D721Med (cell line): ENCODE measurements at regions not wholly inside any gene's neighbourhood (a gene's known extent, or its start where the extent isn't known, plus 50 kb on each side); places are given as distances from the start of the nearest gene placed in this dataset.

Experiments
- DNase-seq: peaks from one replicate; pipeline ENCODE4 v3.0.0; 2011; ENCODE audit warnings: low spot score; ENCODE audit not compliant: insufficient read length
- FAIRE-seq: peaks from 2 replicates; lab custom pipeline; 2011; peaks lifted over from hg19 to GRCh38; lab: Jason Lieb, UNC
- TF ChIP-seq, protein P1 (sequence below): IDR thresholded peaks from 2 replicates; pipeline ENCODE4 v1.5.1; 2012; ENCODE audit warnings: mild to moderate bottlenecking, control low read depth; ENCODE audit not compliant: insufficient read depth; ENCODE audit errors: missing control alignments

GRCh38 chr4:46684041-46684440 is 225.0 kb downstream of the COX7B2 start:
- DNase-seq (no peak), FAIRE-seq (no peak)
- TF ChIP-seq, protein P1, sequence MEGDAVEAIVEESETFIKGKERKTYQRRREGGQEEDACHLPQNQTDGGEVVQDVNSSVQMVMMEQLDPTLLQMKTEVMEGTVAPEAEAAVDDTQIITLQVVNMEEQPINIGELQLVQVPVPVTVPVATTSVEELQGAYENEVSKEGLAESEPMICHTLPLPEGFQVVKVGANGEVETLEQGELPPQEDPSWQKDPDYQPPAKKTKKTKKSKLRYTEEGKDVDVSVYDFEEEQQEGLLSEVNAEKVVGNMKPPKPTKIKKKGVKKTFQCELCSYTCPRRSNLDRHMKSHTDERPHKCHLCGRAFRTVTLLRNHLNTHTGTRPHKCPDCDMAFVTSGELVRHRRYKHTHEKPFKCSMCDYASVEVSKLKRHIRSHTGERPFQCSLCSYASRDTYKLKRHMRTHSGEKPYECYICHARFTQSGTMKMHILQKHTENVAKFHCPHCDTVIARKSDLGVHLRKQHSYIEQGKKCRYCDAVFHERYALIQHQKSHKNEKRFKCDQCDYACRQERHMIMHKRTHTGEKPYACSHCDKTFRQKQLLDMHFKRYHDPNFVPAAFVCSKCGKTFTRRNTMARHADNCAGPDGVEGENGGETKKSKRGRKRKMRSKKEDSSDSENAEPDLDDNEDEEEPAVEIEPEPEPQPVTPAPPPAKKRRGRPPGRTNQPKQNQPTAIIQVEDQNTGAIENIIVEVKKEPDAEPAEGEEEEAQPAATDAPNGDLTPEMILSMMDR = no peak

GRCh38 chr4:46676364-46676763 is 232.7 kb downstream of the COX7B2 start:
- TF ChIP-seq, protein P1 = no peak
- DNase-seq = no peak
- FAIRE-seq = no peak

GRCh38 chr4:46674326-46674725 is 234.7 kb downstream of the COX7B2 start:
- DNase-seq = no peak
- TF ChIP-seq, protein P1 = no peak
- FAIRE-seq = no peak

DNA sequence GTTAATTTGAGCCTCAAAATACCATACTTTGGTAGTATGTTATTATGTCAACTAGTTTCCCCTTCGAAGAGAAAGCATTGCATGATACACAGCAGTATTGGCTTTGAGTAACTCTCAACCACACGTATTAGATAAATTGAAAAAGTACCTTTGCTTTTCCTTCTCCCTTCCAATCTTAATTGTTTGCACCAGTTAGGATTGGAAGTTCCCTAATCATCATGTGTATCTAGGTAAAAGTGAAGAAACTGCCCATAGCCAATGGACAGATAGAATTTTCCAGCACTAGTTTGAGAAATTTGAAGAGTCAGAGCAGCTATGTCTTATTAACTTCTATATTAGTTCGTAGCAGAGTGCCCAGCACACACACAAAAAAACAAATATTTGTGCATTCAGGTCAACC is 241.3 kb downstream of the COX7B2 start:
- no peak for FAIRE-seq
- TF ChIP-seq, protein P1 = no peak
- no peak for DNase-seq

DNA sequence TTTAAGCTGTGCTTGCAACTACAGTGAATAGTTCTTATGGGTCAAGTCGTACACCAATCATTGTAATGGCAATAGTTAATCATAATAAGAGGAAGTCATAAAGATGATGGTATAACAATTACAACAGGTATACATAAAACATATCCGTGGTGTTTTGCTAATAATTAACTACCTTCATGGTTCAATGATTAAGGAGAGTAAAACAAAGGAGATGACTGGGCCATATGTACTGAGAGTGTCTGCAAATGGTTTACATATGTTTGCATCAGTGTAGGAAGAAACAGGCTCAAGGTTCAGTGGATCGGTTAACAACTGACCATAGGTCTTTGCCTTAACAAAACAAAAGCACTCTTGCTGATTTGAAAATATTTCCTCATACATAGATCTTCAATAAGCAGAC is 253.0 kb downstream of the COX7B2 start:
- FAIRE-seq (no peak), DNase-seq (no peak)
- TF ChIP-seq, protein P1 = no peak

DNA sequence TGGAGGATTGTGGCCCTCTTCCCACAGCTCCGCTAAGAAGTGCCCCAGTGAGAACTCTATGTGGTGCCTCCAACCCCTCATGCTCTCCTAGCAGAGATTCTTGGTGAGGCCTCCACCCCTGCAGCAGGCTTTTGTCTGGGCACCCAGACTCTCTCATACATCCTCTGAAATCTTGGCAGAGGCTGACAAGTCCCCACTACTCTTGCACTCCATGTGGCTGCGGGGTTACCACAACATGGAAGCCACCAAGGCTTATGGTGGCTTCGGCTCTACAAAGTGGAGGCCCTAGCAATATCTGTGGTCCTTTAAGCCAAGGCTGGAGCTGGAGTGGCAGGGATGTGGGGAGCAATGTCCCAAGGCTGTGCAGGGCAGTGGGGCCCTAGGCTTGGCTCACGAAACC is 255.2 kb downstream of the COX7B2 start:
- FAIRE-seq (no peak), DNase-seq (no peak)
- TF ChIP-seq, protein P1 = no peak

- TF ChIP-seq, protein P1 = no peak
- FAIRE-seq (no peak), DNase-seq (no peak)
Measured at GRCh38 chr4:46649390-46649789, 259.5 kb upstream of the GABRA2 start.
